HG02884 (cell line): ENCODE measurements at regions not wholly inside any gene's neighbourhood (a gene's known extent, or its start where the extent isn't known, plus 50 kb on each side); places are given as distances from the start of the nearest gene placed in this dataset.

Experiments
- ATAC-seq: cut with Tn5 transposase; IDR thresholded peaks from one replicate; pipeline ENCODE4 v1.9.1; 2021; ENCODE audit warnings: mild to moderate bottlenecking, moderate library complexity; ENCODE audit not compliant: unreplicated experiment

- no peak for ATAC-seq
These were observed 540.7 kb downstream of the HTR7 start for GRCh38 chr10:90317172-90317571.

- no peak for ATAC-seq
These were observed 539.2 kb downstream of the HTR7 start for GRCh38 chr10:90318659-90319058.

- ATAC-seq: peak; percentile 88
These were observed 538.5 kb downstream of the HTR7 start for GRCh38 chr10:90319188-90319914.

GRCh38 chr10:90321132-90321816, 536.6 kb downstream of the HTR7 start:
- no peak for ATAC-seq

- no peak for ATAC-seq
These were observed 531.2 kb downstream of the HTR7 start for GRCh38 chr10:90326498-90327267.

- no peak for ATAC-seq
These were observed 530.2 kb downstream of the HTR7 start for GRCh38 chr10:90327611-90328010.

- ATAC-seq: no peak
These were observed 529.4 kb downstream of the HTR7 start for GRCh38 chr10:90328459-90328858.

GRCh38 chr10:90328896-90329295, 528.9 kb downstream of the HTR7 start:
- ATAC-seq: no peak

- no peak for ATAC-seq
These were observed 520.5 kb downstream of the HTR7 start for GRCh38 chr10:90337316-90337715.

GRCh38 chr10:90342480-90342879, 515.4 kb downstream of the HTR7 start:
- ATAC-seq: no peak

GRCh38 chr10:90344226-90344625, 513.6 kb downstream of the HTR7 start:
- ATAC-seq: no peak

GRCh38 chr10:90347239-90347638, 510.6 kb downstream of the HTR7 start:
- ATAC-seq: no peak

- no peak for ATAC-seq
These were observed 507.7 kb downstream of the HTR7 start for GRCh38 chr10:90350122-90350521.

GRCh38 chr10:90352288-90352687, 505.6 kb downstream of the HTR7 start:
- no peak for ATAC-seq

- no peak for ATAC-seq
These were observed 502.9 kb downstream of the HTR7 start for GRCh38 chr10:90354914-90355313.

- no peak for ATAC-seq
These were observed 493.9 kb downstream of the HTR7 start for GRCh38 chr10:90363799-90364483.

GRCh38 chr10:90372451-90372850, 485.4 kb downstream of the HTR7 start:
- no peak for ATAC-seq

- no peak for ATAC-seq
These were observed 483.9 kb downstream of the HTR7 start for GRCh38 chr10:90373911-90374310.

GRCh38 chr10:90378524-90379076, 479.2 kb downstream of the HTR7 start:
- ATAC-seq: no peak

GRCh38 chr10:90381468-90381867, 476.4 kb downstream of the HTR7 start:
- ATAC-seq: no peak

- no peak for ATAC-seq
These were observed 468.0 kb downstream of the HTR7 start for GRCh38 chr10:90389876-90390275.
